GM12878 (cell line): ENCODE measurements at regions not wholly inside any gene's neighbourhood (a gene's known extent, or its start where the extent isn't known, plus 50 kb on each side); places are given as distances from the start of the nearest gene placed in this dataset.
"Not testable (repeated sequence)": the region's sequence is repeated elsewhere in the genome, so short reads cannot be mapped to it uniquely, and the experiment has no call there.

Experiments used
- CTCF ChIP-seq, 3 experiments: IDR thresholded peaks in 2 of 3; conservative IDR thresholded peaks in 1 of 3; 2 replicates each; pipeline ENCODE4 v1.5.1; 2011; ENCODE audit warnings: low read depth in 3 of 3, low read length in 3 of 3, mild to moderate bottlenecking in 3 of 3, control low read depth in 2 of 3, moderate library complexity in 2 of 3, inconsistent platforms in 1 of 3, mixed read lengths in 1 of 3; ENCODE audit not compliant: control insufficient read depth in 2 of 3, insufficient read depth in 1 of 3; ENCODE audit errors: extremely low read depth in 1 of 3
- FOS ChIP-seq: IDR thresholded peaks from 3 replicates; pipeline ENCODE4 v1.6.1; 2011; ENCODE audit warnings: borderline replicate concordance; ENCODE audit not compliant: insufficient read length; ENCODE audit errors: extremely low read depth
- HCFC1 ChIP-seq: fragments of 150-350 bp; IDR thresholded peaks from 2 replicates; pipeline ENCODE4 v1.6.1; 2014; ENCODE audit warnings: low read length
- MLLT1 ChIP-seq: fragments of 450-650 bp; IDR thresholded peaks from 2 replicates; pipeline ENCODE4 v1.6.1; 2016; ENCODE audit warnings: mild to moderate bottlenecking
- NFYB ChIP-seq: IDR thresholded peaks from 2 replicates; pipeline ENCODE4 v1.6.1; 2011; ENCODE audit warnings: low read depth, mild to moderate bottlenecking, low read length, improper control_type of control experiment, moderate library complexity; ENCODE audit not compliant: insufficient read depth
- NR2C2 ChIP-seq: IDR thresholded peaks from 2 replicates; pipeline ENCODE4 v1.6.1; 2011; ENCODE audit warnings: borderline replicate concordance, low read depth; ENCODE audit not compliant: control insufficient read depth, insufficient read length
- POLR2A ChIP-seq: IDR thresholded peaks from 2 replicates; pipeline ENCODE4 v1.6.1; 2011; ENCODE audit warnings: low read depth, mild to moderate bottlenecking, low read length
- POLR2AphosphoS5 ChIP-seq: IDR thresholded peaks from 2 replicates; pipeline ENCODE4 v1.6.1; 2011; ENCODE audit warnings: mild to moderate bottlenecking, low read length, inconsistent platforms
- RCOR1 ChIP-seq: conservative IDR thresholded peaks from 2 replicates; pipeline ENCODE4 v1.6.1; 2012; ENCODE audit warnings: low read depth, low read length, improper control_type of control experiment
- REST ChIP-seq: IDR thresholded peaks from 2 replicates; pipeline ENCODE4 v1.6.1; 2012; ENCODE audit warnings: mild to moderate bottlenecking, low read depth, low read length
- TAF1 ChIP-seq: IDR thresholded peaks from 2 replicates; pipeline ENCODE4 v1.6.1; 2011; ENCODE audit warnings: mild to moderate bottlenecking, low read depth, low read length, borderline replicate concordance
- ZNF592 ChIP-seq: fragments of 450-650 bp; IDR thresholded peaks from 2 replicates; pipeline ENCODE4 v1.6.1; 2017; ENCODE audit warnings: mild to moderate bottlenecking, moderate library complexity
- TF ChIP-seq, protein P1 (sequence below): IDR thresholded peaks from 2 replicates; pipeline ENCODE4 v1.6.1; 2011; ENCODE audit warnings: low read depth, mild to moderate bottlenecking, low read length, moderate library complexity, borderline replicate concordance; ENCODE audit errors: extremely low read depth

DNA sequence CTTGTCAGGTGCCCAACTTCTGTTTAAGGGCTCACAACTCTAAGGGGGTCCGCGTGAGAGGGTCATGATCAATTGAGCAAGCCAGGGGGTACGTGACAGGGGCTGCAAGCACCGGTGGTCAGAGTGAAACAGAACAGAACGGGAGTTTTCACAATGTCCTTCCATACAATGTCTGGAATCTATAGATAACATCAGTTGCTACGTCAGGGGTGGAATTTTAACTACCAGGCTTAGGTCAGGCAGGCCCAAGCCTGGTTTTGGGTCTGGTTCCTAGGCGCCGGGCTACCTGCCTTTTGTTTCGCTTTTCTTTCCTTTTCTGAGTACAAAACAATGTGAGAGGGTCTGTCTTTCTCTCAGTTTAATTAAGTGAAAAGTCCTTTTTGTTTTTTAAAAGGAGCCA lies 666.5 kb upstream of the MBL2 start:
- TF ChIP-seq CTCF (IDR thresholded peaks at IDR 0.05 in 2 of 3, conservative IDR thresholded peaks at IDR 0.05 in 1 of 3; ENCODE audit: control insufficient read depth in 2 of 3, extremely low read depth in 1 of 3, insufficient read depth in 1 of 3, low read depth in 3 of 3, low read length in 3 of 3); NR2C2; RCOR1; TAF1; HCFC1; FOS; ZNF592; NFYB; REST; POLR2A; POLR2AphosphoS5; MLLT1: not testable (repeated sequence)
- TF ChIP-seq, protein P1, sequence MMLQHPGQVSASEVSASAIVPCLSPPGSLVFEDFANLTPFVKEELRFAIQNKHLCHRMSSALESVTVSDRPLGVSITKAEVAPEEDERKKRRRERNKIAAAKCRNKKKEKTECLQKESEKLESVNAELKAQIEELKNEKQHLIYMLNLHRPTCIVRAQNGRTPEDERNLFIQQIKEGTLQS, result not testable (repeated sequence)
